ENCODE measurements at regions not wholly inside any gene's neighbourhood (a gene's known extent, or its start where the extent isn't known, plus 50 kb on each side); places are given as distances from the start of the nearest gene placed in this dataset.

DNA sequence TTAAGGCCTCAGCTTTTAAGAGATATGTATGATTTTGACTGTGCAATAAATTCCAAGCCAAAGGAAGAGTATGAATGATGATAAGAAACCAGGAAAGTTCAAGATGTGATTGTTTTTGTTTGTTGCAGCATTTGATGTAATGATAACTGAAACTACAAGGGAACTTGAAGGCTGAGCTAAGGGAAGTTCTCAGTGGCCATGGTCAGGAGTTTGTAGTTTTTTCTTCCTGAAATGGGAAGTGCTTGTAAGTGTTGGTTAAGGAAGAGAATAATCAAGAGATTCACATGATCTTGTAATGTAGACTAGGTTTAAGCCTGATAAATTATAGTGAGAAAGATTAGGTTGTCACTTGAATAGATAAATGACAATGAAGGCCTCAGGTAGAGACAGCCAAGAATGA is 53.4 kb downstream of the PTCHD4 start:
- no peak for DNase-seq (ENCODE audit: low read depth, low spot score)

DNA sequence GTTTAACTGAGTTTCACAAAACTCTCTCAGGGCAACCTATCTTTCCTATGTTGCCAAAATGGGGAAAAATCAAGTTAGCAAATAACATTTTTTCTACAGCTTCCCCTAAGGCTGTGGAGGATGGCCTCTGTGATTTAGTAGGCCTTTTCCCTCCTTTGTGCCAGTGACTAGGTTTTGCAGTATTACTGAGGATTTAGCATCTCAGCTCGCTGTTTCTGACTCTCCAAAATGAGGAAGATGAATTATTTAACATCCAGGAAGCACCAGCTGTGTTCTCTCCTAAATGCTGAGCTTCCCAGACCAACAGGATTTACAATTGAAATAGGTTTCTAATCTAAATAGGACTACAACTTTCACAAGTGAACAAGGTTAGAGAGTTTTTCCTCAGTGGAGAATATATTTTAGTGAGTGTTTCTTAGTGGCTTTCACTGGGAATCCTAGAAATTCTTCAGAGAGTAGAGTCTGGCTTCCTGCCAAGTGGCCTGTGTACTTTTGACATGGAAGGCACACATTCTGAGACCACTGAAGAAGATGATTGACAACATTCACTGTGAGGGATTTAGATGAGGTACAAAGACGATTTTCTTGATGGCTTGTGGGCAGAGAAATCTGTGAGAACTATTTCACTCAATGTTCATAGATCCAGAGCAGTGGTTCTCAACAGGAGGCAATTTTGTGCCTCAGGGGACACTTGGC is 62.4 kb downstream of the PTCHD4 start:
- DNase-seq (ENCODE audit: low read depth, low spot score): peak; percentile 28

DNA sequence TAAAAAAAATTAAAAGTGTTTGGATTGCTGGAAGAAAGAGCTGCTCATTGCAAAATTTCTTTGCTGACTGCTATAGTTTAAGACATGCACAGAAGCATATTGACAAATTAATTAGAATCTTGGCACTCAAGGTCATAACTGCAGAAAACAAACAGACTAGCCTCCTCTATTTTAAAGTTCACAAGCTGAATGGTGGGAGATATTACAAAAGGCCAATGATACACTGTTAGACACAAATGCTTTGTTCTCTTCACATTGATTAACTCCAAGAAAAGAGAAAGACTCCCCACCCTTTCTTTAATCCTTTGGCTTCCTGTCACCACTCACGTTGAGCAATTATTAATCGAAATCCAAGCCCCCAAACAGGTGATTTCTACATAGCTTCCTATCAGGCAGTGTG is 69.1 kb downstream of the PTCHD4 start:
- DNase-seq (ENCODE audit: low read depth, low spot score): no peak

DNA sequence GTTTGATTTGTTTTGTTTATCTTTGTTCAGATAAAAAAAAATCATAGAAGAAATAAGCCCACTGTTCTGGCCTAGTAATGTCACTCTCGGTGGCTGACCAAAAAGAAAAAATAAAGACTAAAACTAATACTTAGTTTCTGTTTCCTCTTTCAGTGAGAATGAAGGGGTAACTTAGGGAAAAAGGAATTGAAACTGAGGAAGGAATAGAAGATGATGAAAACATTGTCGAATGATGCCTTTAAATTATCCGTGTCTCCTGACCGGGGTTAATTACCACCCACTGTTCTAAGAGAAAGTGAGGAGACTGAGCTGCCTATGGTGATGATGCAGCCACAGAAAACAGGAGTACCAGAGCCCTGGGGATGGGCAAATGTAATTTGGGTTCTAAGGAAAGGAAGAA is 73.1 kb downstream of the PTCHD4 start:
- no peak for DNase-seq (ENCODE audit: low read depth, low spot score)

DNA sequence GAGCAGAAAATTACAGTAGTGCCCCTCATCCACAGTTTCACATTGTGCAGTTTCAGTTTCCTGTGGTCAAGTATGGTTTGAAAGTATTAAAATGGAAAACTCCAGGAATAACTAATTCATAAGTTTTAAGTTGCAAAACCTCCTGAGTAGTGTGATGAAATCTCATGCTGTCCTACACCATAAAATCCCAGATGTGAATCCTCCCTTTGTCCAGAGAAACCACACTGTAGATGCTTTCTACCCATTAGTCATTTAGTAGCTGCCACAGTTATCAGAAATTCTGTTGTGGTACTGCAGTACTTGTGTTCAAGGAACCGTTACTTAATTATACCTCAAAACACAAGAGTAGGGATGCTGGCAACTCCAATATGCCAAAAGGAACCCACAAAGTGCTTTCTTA is 74.7 kb downstream of the PTCHD4 start:
- DNase-seq (ENCODE audit: low read depth, low spot score): peak; percentile 59

DNA sequence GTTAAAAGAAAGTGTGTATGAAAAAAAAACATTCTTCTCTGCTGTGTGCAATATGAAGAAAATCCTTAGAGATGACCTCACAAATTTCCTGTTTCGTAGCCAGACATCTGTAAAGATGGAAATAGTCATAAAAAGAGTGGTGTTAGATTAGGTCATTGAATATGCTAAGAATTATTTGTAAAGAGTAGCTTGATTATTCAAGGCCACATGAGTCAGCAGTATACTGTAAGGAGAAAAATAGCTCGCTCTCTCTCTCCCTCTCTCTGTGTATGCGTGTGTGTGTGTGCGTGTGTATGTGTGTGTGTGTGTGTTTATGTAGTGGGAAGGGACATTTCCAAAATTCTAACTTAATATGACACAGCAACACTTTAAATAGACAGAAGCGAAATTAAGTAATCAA is 78.8 kb downstream of the PTCHD4 start:
- peak; percentile 82 for DNase-seq (ENCODE audit: low read depth, low spot score)

DNA sequence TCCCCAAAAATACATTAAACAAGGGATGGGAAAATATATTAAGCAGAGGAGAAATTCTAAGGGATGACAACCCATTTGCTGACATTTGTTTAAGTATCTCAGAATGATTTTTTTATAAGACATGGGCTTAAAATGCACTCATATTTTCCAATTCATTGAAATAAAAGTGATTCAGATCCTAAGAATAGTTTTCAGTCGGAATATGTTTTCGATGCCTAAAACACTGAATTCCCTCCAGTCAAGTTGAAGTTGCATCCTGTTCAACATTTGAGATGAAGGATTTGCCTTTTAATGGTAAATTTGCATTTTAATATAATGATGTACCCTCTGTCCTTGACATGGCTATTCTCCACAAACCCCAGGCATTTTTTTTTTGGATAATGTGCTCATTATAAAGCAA is 79.3 kb downstream of the PTCHD4 start:
- no peak for DNase-seq (ENCODE audit: low read depth, low spot score)

DNA sequence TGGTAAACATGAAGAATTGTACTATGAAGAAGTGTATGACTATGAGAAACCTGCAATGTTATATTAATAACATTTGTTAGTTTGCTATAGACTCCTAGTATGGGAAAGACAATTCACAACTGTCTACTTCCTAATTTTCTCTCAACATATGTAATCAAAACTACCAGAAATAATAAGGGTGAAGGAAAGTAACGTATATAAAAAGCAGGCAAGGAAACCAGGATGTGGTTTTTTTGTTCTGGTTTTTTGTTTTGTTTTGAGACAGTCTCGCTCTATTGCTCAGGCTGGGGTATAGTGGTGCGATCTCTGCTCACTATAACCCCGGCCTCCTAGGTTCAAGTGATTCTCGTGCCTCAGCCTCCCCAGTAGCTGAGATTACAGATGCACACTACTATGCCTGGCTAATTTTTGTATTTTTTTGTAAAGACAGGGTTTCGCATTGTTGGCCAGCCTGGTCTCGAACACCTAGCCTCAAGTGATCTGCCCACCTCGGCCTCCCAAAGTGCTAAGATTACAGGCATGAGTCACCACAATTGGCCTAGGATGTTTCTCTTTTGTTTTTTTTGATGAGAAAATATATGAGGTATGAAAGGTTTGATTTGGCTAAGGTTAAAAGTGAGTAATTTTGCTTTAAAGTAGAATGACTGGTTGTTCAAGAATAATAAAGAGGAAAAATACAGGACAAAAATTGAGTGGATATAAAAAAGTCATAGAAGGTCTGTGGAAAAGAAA is 83.1 kb downstream of the PTCHD4 start:
- no peak for DNase-seq (ENCODE audit: low read depth, low spot score)

DNA sequence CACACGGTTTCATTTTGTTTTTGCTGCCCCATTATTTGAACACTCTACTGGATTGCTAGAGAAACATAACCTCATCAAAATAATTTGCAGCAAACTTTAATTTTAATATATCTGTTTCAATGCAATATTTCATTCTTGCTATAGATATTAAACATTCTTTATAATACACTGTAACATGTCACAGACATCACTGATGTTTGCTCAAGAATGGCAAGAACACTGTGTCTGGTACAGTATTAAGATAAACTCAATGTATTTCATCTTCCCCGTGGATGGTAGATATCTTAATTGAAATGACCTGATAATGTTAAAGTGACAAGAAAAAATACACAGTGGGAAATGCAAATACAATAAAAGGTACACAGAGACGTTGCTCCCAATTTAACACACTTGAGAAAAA is 86.0 kb downstream of the PTCHD4 start:
- DNase-seq (ENCODE audit: low read depth, low spot score): no peak

DNA sequence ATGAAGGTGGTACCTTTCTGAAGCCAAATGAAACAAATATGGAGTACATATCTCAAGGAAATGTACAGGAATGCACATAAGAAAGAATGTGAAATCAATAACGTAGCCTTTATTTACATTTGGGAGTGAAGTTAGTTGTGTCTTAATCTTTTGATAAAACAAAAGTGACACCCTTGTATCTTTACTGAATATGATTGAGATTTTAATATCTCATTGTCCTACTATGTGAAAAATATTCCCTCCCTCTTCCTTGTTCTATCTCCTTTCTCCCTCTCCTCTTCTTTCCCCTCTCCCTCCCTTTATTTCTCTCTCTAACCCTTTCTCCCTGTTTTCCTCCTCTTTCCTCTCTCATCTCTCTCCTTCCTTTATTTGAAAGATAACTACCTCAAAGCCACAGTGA is 89.1 kb downstream of the PTCHD4 start:
- DNase-seq (ENCODE audit: low read depth, low spot score): no peak

DNA sequence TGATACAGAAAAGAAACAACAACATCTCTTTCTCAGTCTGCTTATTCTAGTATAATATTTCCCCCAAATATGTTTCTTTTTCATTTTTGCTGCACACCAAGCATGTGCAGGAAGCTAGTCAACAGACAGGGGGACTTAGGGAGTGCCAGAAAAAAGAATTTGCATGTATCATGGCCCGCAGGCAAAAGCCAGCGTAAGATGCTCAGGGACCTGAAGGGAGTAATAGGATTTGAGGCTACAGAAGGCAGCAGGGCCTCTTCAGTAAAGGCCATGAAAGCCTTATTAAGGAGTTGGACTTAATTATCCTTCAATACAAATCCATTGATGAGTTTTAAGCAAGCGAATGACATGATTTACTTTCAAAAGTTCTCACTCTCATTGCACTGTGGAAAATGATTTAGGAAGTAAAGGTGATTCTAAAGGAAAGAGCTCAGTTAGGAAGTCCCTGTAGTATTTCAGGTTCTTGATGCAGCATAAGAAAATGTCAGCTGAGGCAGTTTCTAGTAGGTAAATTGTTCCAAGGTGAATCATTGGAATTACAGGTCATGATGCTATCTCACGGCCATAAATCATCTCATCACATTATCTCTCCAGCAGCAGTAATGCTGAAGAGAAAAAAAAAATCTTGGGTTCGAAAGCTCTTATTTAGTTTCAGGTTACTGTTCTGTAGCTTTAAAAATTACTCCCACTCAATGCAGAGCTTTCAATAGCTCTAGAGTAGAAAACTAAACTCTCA is 94.8 kb downstream of the PTCHD4 start:
- no peak for DNase-seq (ENCODE audit: low read depth, low spot score)

DNA sequence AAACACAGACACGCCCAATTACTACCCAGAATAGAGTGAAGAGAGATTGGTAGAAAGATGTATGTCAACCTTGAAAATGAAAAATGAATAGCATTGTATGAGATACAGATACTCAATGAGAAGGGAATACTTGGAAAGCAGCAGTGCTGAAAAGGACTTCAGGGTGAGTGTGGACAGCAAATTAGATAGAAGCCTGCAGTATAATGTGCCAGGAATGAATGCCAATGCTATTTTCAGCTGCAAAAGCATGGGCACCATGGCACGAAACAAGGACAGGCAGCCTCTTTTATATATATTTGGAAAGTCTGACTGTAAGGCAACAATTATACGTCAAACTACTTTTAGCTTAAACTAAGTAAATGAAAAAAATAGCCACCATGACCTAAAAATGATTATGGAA is 118.2 kb downstream of the PTCHD4 start:
- DNase-seq (ENCODE audit: low read depth, low spot score): no peak

DNA sequence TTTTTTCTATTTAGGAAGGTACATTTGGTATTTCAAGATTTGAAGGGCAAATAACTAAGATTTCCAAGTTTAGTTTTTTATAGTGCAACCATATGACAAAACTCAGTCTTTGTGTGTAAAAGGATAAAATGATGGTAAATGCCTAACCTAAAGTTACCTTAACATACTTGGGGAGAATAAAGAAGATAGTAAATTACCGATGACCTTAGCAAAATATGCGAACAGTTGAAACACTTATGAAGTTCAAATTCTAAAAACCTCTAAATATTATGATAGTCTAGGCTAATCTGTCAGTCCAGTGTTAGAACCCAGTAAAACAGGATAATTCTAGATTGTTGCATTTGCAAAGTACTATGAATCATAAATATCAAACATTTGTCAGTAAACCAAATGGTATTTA is 127.5 kb downstream of the PTCHD4 start:
- DNase-seq (ENCODE audit: low read depth, low spot score): no peak

DNA sequence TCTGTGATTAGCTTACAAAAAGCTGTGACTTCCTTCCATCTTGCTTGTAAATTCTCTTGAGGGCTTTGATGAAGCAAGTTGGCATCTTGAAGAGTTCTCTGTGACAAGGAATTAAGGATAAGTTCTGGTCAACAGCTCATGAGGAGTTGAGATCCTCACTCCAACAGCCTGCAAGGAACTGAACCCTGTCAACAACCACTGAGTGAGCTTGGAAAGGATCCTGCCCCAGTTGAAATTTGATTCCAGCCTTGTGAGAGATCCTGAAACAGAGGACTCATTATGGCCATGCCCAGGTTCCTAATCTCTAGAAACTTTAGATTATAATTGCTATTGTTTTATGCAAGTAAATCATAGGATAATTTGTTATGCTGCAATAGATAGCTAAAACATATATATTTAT is 133.7 kb downstream of the PTCHD4 start:
- DNase-seq (ENCODE audit: low read depth, low spot score): no peak

DNA sequence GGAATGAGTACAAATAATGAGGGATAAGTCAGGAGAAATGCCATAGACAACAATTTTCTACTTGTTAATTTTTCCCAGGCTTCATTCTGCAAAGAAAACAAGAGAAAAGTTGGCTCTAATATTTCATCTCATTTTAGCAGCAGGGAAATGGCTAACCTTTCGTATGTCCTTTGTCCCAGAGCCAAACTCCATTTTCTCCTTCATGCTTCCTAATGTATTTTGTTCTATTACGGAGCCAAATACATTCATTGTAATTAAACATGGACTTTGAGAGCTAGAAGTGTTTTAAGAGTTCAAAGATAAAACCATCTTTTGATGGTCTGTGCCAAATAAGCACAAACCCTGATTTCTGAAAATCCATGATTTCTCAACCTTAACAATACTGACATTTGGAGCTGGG is 136.9 kb downstream of the PTCHD4 start:
- no peak for DNase-seq (ENCODE audit: low read depth, low spot score)

DNA sequence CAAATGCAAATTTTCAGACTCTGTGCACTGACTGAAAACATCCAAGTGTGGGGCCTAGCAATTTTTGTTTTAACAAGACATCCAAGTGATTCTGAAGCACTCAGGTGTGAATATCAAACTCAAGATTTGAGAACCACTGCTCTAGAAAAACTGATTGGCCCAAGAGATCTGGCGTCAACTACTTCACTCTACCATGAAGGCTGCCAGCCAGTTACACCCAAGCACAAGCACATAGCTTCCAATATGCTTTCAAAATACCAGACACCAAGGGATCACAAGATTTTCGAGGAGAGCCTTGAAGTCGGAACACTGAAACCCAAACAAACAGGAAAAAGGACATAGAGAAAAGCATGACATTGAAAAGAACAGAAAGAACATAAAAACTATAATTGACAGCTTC is 140.2 kb downstream of the PTCHD4 start:
- no peak for DNase-seq (ENCODE audit: low read depth, low spot score)

DNA sequence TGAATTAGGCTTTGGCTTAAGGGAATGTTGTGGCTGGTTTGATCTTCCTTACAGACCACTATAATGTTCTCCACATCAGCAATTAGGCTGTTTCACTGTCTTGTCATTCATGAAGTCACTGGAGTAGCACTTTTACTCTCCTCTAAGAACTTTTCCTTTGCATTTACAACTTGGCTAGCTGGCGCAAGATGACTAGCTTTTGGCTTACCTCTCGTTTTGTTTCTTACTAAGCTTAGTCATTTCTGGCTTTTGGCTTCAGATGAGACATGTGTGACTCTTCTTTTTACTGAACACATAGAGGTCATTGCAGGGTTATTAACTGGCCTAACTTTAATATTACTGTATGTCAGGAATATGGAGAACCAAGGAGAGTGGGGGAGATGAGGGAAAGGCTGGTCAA is 143.2 kb downstream of the PTCHD4 start:
- DNase-seq (ENCODE audit: low read depth, low spot score): peak; percentile 9

DNA sequence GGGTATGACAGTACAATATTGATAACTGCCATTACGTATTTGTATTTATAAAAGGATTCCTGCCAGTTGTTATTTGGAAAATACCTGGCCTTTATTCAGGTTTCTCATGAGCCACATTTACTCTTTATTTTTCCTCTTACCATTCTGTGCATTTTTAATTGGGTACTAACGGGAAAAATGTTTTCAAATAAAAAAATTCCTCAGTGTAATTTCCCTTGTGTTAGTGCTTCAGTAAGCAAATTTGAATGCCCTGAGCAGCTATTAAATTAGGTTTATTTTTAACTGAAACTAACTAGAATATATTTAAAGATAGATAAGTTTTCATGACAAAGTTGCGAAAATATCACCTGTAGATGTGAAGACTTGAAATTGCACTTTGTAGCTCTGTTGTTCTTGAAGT is 146.0 kb downstream of the PTCHD4 start:
- no peak for DNase-seq (ENCODE audit: low read depth, low spot score)

DNA sequence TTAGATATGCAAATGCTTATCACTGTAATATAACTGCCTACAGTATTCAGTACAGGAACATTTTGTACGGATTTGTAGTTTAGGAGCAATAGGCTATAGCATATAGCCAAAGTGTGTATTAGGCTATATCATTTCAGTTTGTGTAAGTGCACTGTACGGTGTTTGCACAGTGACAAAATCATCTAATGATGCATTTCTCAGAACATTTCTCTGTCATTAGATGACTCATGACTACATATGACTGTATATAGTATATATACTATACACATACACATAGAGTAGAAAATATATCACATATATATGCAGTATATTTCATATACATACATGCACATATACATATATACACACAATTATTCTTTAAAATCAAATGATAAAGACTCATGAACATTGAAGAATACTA is 158.4 kb downstream of the PTCHD4 start:
- DNase-seq (ENCODE audit: low read depth, low spot score): no peak

DNA sequence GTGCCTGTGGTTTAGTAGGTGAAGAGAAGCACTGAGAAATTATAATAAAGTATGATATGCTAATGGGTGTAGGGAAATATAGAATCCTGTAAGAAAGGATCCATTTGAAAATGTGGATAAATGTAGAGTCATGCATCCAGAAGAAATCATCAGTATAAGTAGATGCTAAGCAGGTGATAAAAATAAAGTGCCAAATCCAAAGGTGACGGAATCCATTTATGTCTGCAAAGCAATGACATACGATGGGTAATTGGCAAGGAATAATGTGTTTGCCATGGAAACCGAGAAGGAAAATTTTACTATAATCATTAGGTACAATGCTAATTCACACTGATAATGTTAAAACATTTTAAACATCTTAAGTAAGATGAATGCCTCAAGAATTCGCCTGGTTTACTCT is 163.0 kb downstream of the OPN5 start:
- no peak for DNase-seq (ENCODE audit: low read depth, low spot score)

DNA sequence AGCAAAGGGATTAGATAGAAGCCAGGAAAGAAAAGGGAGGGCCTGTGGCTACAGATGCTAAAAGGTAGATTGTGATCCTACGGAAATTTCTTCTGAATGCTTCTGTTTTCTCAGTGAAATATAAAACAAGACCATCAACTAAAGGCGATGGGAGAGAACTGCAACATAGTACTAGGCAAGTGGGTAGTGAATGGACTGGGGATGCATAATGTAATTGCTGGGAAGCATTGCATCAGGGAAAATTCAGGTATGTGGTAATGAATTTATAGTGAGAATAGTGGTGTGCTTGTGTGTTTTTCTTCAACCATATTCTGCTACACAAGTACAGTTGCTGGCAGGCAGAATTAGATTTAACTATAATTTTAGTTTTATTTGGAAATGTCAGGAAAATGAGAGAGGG is 156.6 kb downstream of the OPN5 start:
- no peak for DNase-seq (ENCODE audit: low read depth, low spot score)

DNA sequence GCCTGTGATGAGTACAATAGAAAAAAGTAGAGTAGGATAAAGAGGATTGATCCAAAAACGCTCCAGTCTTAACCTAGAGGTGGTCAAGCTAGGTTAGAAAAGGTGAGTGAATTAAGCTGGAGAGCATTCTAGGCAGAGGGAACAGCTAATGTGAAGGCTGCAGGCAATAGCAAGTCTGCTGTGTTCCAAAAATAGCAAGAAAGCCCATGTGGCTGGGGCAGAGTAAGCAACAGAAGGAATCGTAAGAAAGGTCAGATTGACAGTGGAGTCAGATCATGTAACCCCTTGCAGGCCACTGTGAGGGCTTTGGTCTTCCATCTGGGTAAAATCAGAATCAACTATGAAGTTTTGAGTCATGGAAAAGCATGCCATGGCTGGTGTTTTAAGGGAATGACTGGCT is 155.0 kb downstream of the OPN5 start:
- no peak for DNase-seq (ENCODE audit: low read depth, low spot score)

DNA sequence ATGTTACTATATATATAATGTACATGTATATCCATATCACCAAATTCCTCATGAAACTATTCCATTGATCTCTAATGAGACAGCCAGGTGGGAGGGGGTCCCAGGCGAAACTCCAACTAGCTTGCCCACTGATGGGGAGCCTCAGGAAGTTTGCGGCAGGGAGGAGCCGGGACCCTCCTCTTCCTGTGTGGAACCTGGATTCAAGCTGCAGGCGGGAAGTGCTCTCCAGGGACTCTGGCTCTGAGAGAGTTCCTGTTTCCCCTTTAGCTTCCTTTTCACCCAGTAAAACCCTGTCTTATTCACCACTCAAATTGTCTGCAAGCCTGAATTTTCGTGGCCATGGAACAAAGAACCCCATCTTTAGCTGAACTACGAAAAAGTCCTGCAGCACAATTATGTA is 152.2 kb downstream of the OPN5 start:
- DNase-seq (ENCODE audit: low read depth, low spot score): no peak
